HEK293T (cell line): ENCODE measurements at regions not wholly inside any gene's neighbourhood (a gene's known extent, or its start where the extent isn't known, plus 50 kb on each side); places are given as distances from the start of the nearest gene placed in this dataset.

Experiments
- ARNT ChIP-seq: fragments of 450-650 bp; IDR thresholded peaks from 2 replicates; pipeline ENCODE4 v1.6.1; 2017; ENCODE audit warnings: mild to moderate bottlenecking
- ELF4 ChIP-seq: fragments of 450-650 bp; IDR thresholded peaks from 2 replicates; pipeline ENCODE4 v1.6.1; 2017; ENCODE audit warnings: antibody characterized with exemption
- FOXA1 ChIP-seq: fragments of 450-650 bp; IDR thresholded peaks from 2 replicates; pipeline ENCODE4 v1.6.1; 2016; ENCODE audit warnings: mild to moderate bottlenecking
- FOXK2 ChIP-seq: fragments of 450-650 bp; IDR thresholded peaks from 2 replicates; pipeline ENCODE4 v1.6.1; 2016; ENCODE audit warnings: mild to moderate bottlenecking
- FOXM1 ChIP-seq: fragments of 450-650 bp; IDR thresholded peaks from 2 replicates; pipeline ENCODE4 v1.6.1; 2017; ENCODE audit warnings: mild to moderate bottlenecking, borderline replicate concordance
- HDGF ChIP-seq: fragments of 450-650 bp; IDR thresholded peaks from 2 replicates; pipeline ENCODE4 v1.6.1; 2017; ENCODE audit warnings: antibody characterized with exemption, borderline replicate concordance
- LEF1 ChIP-seq: fragments of 450-650 bp; IDR thresholded peaks from 2 replicates; pipeline ENCODE4 v1.6.1; 2017; ENCODE audit warnings: mild to moderate bottlenecking, borderline replicate concordance
- SP1 ChIP-seq: fragments of 450-650 bp; IDR thresholded peaks from 2 replicates; pipeline ENCODE4 v1.6.1; 2017
- SUZ12 ChIP-seq: fragments of 450-650 bp; IDR thresholded peaks from 2 replicates; pipeline ENCODE4 v1.6.1; 2016; ENCODE audit warnings: mild to moderate bottlenecking
- TARDBP ChIP-seq: fragments of 450-650 bp; IDR thresholded peaks from 2 replicates; pipeline ENCODE4 v1.6.1; 2016
- ZNF384 ChIP-seq: fragments of 450-650 bp; IDR thresholded peaks from 2 replicates; pipeline ENCODE4 v1.6.1; 2016
- TF ChIP-seq, protein P1 (sequence below): fragments of 450-650 bp; IDR thresholded peaks from 2 replicates; pipeline ENCODE4 v1.6.1; 2016

DNA sequence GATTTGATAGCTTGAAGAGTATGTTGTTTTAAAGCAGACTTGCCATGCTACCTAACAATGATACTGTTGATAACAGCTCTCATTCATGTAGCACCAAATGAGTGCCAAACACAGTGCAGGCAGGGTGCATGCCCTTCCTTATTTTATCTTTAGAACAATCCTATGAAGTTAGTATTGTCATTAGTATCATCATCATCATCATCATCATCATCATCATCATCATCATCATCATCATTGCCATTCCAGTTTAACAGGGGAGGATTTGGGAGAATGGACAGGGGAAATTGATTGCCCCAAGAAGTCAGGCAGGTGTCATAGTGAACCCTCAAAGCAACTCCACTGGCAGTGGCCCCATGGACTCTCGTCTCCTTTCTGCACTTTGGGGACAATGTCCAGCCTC, 734.9 kb downstream of the VRK1 start:
- no peak for TF ChIP-seq FOXA1
- TF ChIP-seq FOXM1: no peak
- TF ChIP-seq, protein P1, sequence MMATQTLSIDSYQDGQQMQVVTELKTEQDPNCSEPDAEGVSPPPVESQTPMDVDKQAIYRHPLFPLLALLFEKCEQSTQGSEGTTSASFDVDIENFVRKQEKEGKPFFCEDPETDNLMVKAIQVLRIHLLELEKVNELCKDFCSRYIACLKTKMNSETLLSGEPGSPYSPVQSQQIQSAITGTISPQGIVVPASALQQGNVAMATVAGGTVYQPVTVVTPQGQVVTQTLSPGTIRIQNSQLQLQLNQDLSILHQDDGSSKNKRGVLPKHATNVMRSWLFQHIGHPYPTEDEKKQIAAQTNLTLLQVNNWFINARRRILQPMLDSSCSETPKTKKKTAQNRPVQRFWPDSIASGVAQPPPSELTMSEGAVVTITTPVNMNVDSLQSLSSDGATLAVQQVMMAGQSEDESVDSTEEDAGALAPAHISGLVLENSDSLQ: no peak
- no peak for TF ChIP-seq ARNT
- TF ChIP-seq HDGF: no peak
- TF ChIP-seq SP1: no peak
- TF ChIP-seq SUZ12: no peak
- no peak for TF ChIP-seq LEF1
- TF ChIP-seq TARDBP: no peak
- TF ChIP-seq FOXK2: no peak
- TF ChIP-seq ZNF384: no peak
- TF ChIP-seq ELF4: no peak
